ENCODE measurements at regions not wholly inside any gene's neighbourhood (a gene's known extent, or its start where the extent isn't known, plus 50 kb on each side); places are given as distances from the start of the nearest gene placed in this dataset.

- no peak for DNase-seq (ENCODE audit: low read depth, low spot score)
These were observed 486.9 kb upstream of the ARRDC4 start for GRCh38 chr15:97473627-97474026.

GRCh38 chr15:97479957-97480356, 480.5 kb upstream of the ARRDC4 start:
- no peak for DNase-seq (ENCODE audit: low read depth, low spot score)

- no peak for DNase-seq (ENCODE audit: low read depth, low spot score)
These were observed 478.0 kb upstream of the ARRDC4 start for GRCh38 chr15:97482521-97482920.

GRCh38 chr15:97483232-97483631, 477.3 kb upstream of the ARRDC4 start:
- DNase-seq (ENCODE audit: low read depth, low spot score), result no peak

GRCh38 chr15:97490429-97490828, 470.1 kb upstream of the ARRDC4 start:
- DNase-seq (ENCODE audit: low read depth, low spot score), result no peak

GRCh38 chr15:97501291-97501690, 459.2 kb upstream of the ARRDC4 start:
- no peak for DNase-seq (ENCODE audit: low read depth, low spot score)

- peak; percentile 14 for DNase-seq (ENCODE audit: low read depth, low spot score)
These were observed 458.5 kb upstream of the ARRDC4 start for GRCh38 chr15:97502038-97502437.

- peak; percentile 41 for DNase-seq (ENCODE audit: low read depth, low spot score)
These were observed 456.3 kb upstream of the ARRDC4 start for GRCh38 chr15:97504031-97504792.

GRCh38 chr15:97517737-97518136, 442.8 kb upstream of the ARRDC4 start:
- no peak for DNase-seq (ENCODE audit: low read depth, low spot score)

GRCh38 chr15:97520689-97521088, 439.8 kb upstream of the ARRDC4 start:
- DNase-seq (ENCODE audit: low read depth, low spot score), result no peak

GRCh38 chr15:97521381-97522285, 438.9 kb upstream of the ARRDC4 start:
- DNase-seq (ENCODE audit: low read depth, low spot score), result peak; percentile 61

- peak; percentile 46 for DNase-seq (ENCODE audit: low read depth, low spot score)
These were observed 438.2 kb upstream of the ARRDC4 start for GRCh38 chr15:97522347-97522746.

- DNase-seq (ENCODE audit: low read depth, low spot score), result no peak
These were observed 434.7 kb upstream of the ARRDC4 start for GRCh38 chr15:97525809-97526208.

- no peak for DNase-seq (ENCODE audit: low read depth, low spot score)
These were observed 432.3 kb upstream of the ARRDC4 start for GRCh38 chr15:97528238-97528637.

- DNase-seq (ENCODE audit: low read depth, low spot score), result no peak
These were observed 414.7 kb upstream of the ARRDC4 start for GRCh38 chr15:97545799-97546198.

- no peak for DNase-seq (ENCODE audit: low read depth, low spot score)
These were observed 413.1 kb upstream of the ARRDC4 start for GRCh38 chr15:97547381-97547780.

- DNase-seq (ENCODE audit: low read depth, low spot score), result no peak
These were observed 399.0 kb upstream of the ARRDC4 start for GRCh38 chr15:97561529-97561928.

GRCh38 chr15:97563516-97563915, 397.0 kb upstream of the ARRDC4 start:
- DNase-seq (ENCODE audit: low read depth, low spot score), result no peak

GRCh38 chr15:97566961-97567360, 393.5 kb upstream of the ARRDC4 start:
- no peak for DNase-seq (ENCODE audit: low read depth, low spot score)

GRCh38 chr15:97567411-97567810, 393.1 kb upstream of the ARRDC4 start:
- no peak for DNase-seq (ENCODE audit: low read depth, low spot score)

- no peak for DNase-seq (ENCODE audit: low read depth, low spot score)
These were observed 383.4 kb upstream of the ARRDC4 start for GRCh38 chr15:97576929-97577645.

GRCh38 chr15:97585408-97585807, 375.1 kb upstream of the ARRDC4 start:
- no peak for DNase-seq (ENCODE audit: low read depth, low spot score)
